Neuron (in vitro differentiated cells): ENCODE measurements at regions not wholly inside any gene's neighbourhood (a gene's known extent, or its start where the extent isn't known, plus 50 kb on each side); places are given as distances from the start of the nearest gene placed in this dataset.

Source experiments
- H2AFZ ChIP-seq: one replicate; pipeline ENCODE4 v1.6.1; 2013; ENCODE audit warnings: low read depth, mild to moderate bottlenecking, inconsistent platforms, low read length, moderate library complexity
- H3K27me3 ChIP-seq: one replicate; pipeline ENCODE4 v1.6.1; 2013; ENCODE audit warnings: low read length; ENCODE audit not compliant: insufficient read depth
- H3K36me3 ChIP-seq: one replicate; pipeline ENCODE4 v1.6.1; 2013; ENCODE audit warnings: low read length; ENCODE audit not compliant: insufficient read depth
- H3K4me1 ChIP-seq: one replicate; pipeline ENCODE4 v1.6.1; 2013; ENCODE audit warnings: low read length; ENCODE audit not compliant: insufficient read depth
- H3K4me3 ChIP-seq: 2 replicates; pipeline ENCODE4 v1.5.1; 2013; ENCODE audit warnings: mild to moderate bottlenecking, low read length, moderate library complexity
- H3K9me3 ChIP-seq: one replicate; pipeline ENCODE4 v1.6.1; 2013; ENCODE audit warnings: low read length

GRCh38 chr5:125143011-125143410, 396.6 kb upstream of the ZNF608 start:
- Histone ChIP-seq H3K4me1 (peaks cover 3% of the 10 kb centered on the region), H3K9me3 (peaks cover 1% of the 10 kb centered on the region), H3K27me3 (no peaks in the 10 kb centered on the region)

GRCh38 chr5:125148076-125148475, 401.6 kb upstream of the ZNF608 start:
- Histone ChIP-seq H2AFZ (no peak overlapping the region), H3K4me1 (peaks cover 19% of the 10 kb centered on the region), H3K9me3 (peaks cover 1% of the 10 kb centered on the region), H3K27me3 (no peaks in the 10 kb centered on the region), H3K36me3 (no peaks in the 10 kb centered on the region), H3K4me3 (no peak overlapping the region)

More at GRCh38 chr5:125143011-125143410, 396.6 kb upstream of the ZNF608 start:
- no peaks in the 10 kb centered on the region for H3K36me3 ChIP-seq
- no peak overlapping the region for H2AFZ ChIP-seq
- no peak overlapping the region for H3K4me3 ChIP-seq

- H3K36me3 ChIP-seq = no peaks in the 10 kb centered on the region
- no peak overlapping the region for H3K4me3 ChIP-seq
- peaks cover 19% of the 10 kb centered on the region for H3K4me1 ChIP-seq
- no peaks in the 10 kb centered on the region for H3K27me3 ChIP-seq
- H2AFZ ChIP-seq = no peak overlapping the region
- H3K9me3 ChIP-seq = peaks cover 1% of the 10 kb centered on the region
These were observed 402.3 kb upstream of the ZNF608 start for GRCh38 chr5:125148706-125149105.

DNA sequence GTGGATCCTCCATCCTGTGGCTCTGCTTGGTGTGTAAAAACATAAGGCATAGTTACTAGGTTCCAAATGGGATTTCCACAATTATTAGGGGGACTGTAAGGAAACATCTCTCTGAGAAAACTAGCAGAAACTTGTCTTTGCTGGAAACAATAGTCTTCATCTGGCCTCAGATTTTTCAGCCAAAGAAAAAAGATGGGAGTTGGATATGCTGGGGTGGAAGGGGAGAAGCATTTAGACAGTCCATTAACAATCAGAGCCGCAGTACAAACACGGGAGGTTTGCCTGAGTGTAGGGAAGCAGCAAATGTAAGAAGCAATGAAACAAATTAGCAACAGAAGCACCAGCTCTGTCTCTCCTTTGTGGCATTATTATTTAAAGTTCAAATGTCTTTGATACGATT, 402.7 kb upstream of the ZNF608 start:
- H3K4me1 ChIP-seq = peaks cover 19% of the 10 kb centered on the region
- H3K4me3 ChIP-seq = no peak overlapping the region
- no peaks in the 10 kb centered on the region for H3K27me3 ChIP-seq
- H3K36me3 ChIP-seq = no peaks in the 10 kb centered on the region
- no peak overlapping the region for H2AFZ ChIP-seq
- H3K9me3 ChIP-seq = peaks cover 1% of the 10 kb centered on the region

DNA sequence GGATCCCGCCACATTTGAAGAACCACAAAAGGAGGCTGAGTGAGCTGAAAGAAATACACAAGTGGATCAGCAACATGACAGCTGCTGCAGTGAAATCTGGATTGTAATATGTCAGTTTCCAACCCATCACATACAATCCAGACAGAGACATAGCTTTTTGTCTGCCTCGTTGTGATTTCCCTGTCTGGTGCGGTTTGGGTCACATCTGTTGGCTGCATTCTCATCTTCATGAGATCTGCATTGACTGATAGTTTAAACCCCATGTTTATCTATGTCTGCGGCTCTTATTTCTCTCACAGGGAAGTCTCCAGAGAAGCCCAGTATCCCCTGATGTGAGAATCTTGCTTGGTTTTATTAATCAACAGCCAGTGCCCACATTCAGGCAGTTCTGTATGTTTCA, 403.1 kb upstream of the ZNF608 start:
- Histone ChIP-seq H2AFZ (no peak overlapping the region), H3K4me1 (peaks cover 19% of the 10 kb centered on the region)

DNA sequence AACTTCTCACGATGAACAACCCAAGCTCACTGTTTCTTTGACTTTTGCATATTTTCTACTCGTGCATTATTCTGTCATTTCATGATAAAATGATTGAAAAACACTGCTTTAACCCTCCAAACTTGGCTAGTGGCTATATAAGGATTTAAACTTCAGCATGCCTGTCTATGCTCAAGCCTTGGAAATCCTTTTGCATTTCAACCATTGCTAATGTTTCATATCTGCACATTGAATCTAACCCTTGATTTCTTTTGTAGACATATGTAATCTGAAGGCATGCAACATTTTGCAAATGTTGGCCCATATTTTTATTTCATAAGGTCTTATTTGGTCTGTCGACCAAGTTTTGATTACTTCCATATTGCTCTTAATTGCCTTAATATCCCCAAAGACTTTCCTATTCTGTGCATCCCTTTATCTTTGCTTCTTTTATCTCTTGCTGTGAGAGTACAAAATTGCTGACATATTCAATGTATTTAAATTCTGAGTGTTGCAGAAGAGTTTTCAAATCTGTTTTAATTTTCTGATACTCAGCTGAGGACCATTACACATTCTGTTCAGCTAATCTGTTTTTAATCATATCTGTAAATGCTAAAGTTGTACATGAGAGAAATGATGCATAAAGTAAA, 403.7 kb upstream of the ZNF608 start:
- Histone ChIP-seq H3K4me1 (peaks cover 19% of the 10 kb centered on the region), H3K36me3 (no peaks in the 10 kb centered on the region), H3K9me3 (peaks cover 1% of the 10 kb centered on the region), H3K4me3 (no peak overlapping the region), H2AFZ (no peak overlapping the region), H3K27me3 (no peaks in the 10 kb centered on the region)

More for the DNA sequence above, 403.1 kb upstream of the ZNF608 start:
- Histone ChIP-seq H3K9me3 (peaks cover 1% of the 10 kb centered on the region), H3K4me3 (no peak overlapping the region), H3K36me3 (no peaks in the 10 kb centered on the region), H3K27me3 (no peaks in the 10 kb centered on the region)

- no peaks in the 10 kb centered on the region for H3K36me3 ChIP-seq
- H3K27me3 ChIP-seq = no peaks in the 10 kb centered on the region
- no peak overlapping the region for H3K4me3 ChIP-seq
- peaks cover 1% of the 10 kb centered on the region for H3K9me3 ChIP-seq
- no peak overlapping the region for H2AFZ ChIP-seq
- peaks cover 19% of the 10 kb centered on the region for H3K4me1 ChIP-seq
These were observed 404.9 kb upstream of the ZNF608 start for GRCh38 chr5:125151150-125151900.

DNA sequence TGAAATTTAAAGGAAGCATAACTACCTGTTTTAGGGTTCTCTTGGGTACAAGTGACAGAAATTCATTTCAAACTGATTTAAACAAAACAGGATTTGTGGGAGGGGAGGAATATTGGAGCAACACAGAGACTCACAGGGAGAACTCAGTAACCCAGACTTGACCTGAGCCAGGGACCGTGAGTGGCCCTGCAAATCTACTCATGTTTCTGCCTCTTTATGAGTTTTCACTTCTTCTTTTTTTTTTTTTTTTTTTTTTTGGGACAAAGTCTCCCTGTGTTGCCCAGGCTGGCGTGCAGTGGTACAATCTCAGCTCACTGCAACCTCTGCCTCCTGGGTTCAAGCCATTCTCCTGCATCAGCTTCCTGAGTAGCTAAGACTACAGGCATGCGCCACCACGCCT, 405.6 kb upstream of the ZNF608 start:
- Histone ChIP-seq H3K9me3 (peaks cover 1% of the 10 kb centered on the region), H3K27me3 (no peaks in the 10 kb centered on the region), H3K36me3 (no peaks in the 10 kb centered on the region), H3K4me3 (no peak overlapping the region), H3K4me1 (peaks cover 19% of the 10 kb centered on the region), H2AFZ (no peak overlapping the region)

- Histone ChIP-seq H3K27me3 (no peaks in the 10 kb centered on the region), H3K9me3 (no peaks in the 10 kb centered on the region), H3K4me1 (peaks cover 19% of the 10 kb centered on the region)
These were observed 406.2 kb upstream of the ZNF608 start for GRCh38 chr5:125152461-125153189.

DNA sequence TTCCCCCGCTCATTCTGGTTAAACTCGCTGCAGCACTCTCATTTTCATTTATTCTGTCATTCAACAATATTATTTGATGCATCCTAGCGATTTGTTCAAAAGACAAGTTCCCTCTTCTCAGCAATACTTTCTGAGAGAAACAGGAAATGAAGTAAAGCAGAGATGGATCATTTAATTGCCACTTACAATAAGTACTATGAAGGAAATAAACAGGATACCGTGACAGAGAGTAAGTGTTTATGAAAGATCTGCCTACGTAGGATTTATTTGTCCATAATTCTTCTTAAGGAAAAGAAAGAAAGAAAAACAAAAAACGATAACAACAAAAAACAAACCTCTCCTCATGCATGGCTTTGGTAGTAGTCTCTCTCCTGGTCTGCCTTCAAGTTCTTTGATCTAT, 406.8 kb upstream of the ZNF608 start:
- Histone ChIP-seq H3K27me3 (no peaks in the 10 kb centered on the region), H3K4me1 (peaks cover 19% of the 10 kb centered on the region), H3K4me3 (no peak overlapping the region), H3K36me3 (no peaks in the 10 kb centered on the region), H3K9me3 (no peaks in the 10 kb centered on the region), H2AFZ (no peak overlapping the region)

More at GRCh38 chr5:125152461-125153189, 406.2 kb upstream of the ZNF608 start:
- H2AFZ ChIP-seq = no peak overlapping the region
- no peak overlapping the region for H3K4me3 ChIP-seq
- H3K36me3 ChIP-seq = no peaks in the 10 kb centered on the region

GRCh38 chr5:125154301-125155110, 408.1 kb upstream of the ZNF608 start:
- Histone ChIP-seq H3K36me3 (no peaks in the 10 kb centered on the region), H3K9me3 (no peaks in the 10 kb centered on the region), H3K4me3 (no peak overlapping the region), H3K27me3 (no peaks in the 10 kb centered on the region), H2AFZ (no peak overlapping the region), H3K4me1 (peaks cover 14% of the 10 kb centered on the region)

- H3K4me3 ChIP-seq = no peak overlapping the region
- H3K4me1 ChIP-seq = no peaks in the 10 kb centered on the region
- no peak overlapping the region for H2AFZ ChIP-seq
- H3K27me3 ChIP-seq = no peaks in the 10 kb centered on the region
- peaks cover 3% of the 10 kb centered on the region for H3K9me3 ChIP-seq
- no peaks in the 10 kb centered on the region for H3K36me3 ChIP-seq
These were observed 414.5 kb upstream of the ZNF608 start for GRCh38 chr5:125160787-125161502.
